GM12874 (cell line): ENCODE measurements at regions not wholly inside any gene's neighbourhood (a gene's known extent, or its start where the extent isn't known, plus 50 kb on each side); places are given as distances from the start of the nearest gene placed in this dataset.

Source experiments
- CTCF ChIP-seq: IDR thresholded peaks from 2 replicates; pipeline ENCODE4 v1.5.1; 2011; ENCODE audit warnings: low read depth, mild to moderate bottlenecking, control low read depth, low read length, moderate library complexity; ENCODE audit not compliant: insufficient read depth

DNA sequence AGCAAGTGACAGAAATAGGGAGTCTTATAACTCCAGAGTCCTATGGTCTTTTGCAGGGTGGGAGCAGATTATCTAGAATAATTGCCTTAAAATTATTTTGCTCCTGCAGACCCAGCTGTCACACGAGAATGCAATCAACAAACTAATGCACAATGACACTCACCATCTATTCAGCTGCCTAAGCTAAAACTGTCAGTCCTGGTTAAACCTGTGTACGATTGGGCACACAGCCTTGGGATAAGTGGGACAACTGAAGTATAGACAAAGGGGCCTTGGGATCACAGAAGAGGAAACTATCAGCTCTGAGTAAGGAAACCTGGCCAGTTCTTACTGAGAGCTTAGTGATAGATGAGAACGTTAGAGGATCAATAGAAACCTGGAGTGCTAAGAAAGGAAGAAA lies 595.9 kb upstream of the KIRREL3 start:
- TF ChIP-seq CTCF, result no peak

- TF ChIP-seq CTCF, result no peak
Measured at GRCh38 chr11:127592371-127592770, 591.8 kb upstream of the KIRREL3 start.

GRCh38 chr11:127590314-127590713 lies 589.7 kb upstream of the KIRREL3 start:
- TF ChIP-seq CTCF, result no peak

DNA sequence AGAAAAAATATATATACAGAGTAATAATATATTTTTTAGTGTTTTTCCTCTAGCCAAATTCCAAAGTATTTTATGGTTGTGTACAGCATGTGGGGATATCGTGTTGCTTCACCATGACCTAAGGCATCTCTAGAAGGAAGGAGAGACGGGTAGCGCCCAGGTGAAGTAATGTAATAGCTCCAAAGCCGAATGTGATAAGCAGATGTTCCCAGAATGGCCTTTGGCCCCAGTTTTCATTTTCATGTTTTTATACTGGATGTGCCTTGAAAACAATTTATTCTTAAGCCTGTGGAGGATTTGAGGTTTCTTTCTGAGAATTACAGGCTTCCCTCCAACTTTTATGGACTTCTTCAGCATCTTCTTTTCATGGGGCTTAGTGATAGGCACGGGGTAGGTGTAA lies 587.9 kb upstream of the KIRREL3 start:
- TF ChIP-seq CTCF, result no peak

DNA sequence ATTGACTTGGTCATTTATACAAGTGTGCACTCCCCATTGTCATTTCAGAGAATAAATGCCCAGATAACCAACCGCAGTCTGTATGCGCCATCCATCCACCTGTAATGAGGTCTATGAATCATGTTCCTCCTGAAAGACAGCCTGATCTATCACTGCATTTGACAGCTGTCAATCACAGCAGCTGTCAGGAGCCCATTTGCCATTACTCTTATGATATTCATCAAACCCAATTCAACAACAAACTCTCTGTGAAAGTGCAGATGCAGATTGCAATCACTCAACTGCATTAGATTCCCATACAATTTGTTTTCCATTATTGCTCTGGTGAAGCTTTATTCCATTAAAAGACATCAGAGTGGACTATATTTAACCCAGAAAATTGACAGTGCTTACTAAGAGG lies 586.9 kb upstream of the KIRREL3 start:
- no peak for TF ChIP-seq CTCF

DNA sequence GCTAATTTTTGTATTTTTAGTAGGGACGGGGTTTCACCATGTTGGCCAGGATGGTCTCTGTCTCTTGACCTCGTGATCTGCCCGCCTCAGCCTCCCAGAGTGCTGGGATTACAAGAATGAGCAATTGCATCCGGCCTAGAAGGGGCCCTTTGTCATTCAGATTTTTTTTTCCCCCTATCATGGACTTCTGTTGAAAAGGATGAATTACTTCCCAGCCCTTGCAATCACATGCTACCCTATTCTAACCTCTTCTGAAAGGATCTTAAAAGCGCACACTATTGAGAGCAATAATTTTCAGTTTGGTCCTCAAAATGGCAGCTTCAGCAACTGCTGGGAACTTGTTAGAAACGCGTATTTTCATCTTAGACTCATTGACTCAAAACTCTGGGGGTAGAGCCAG lies 575.6 kb upstream of the KIRREL3 start:
- no peak for TF ChIP-seq CTCF

- TF ChIP-seq CTCF, result no peak
Measured at GRCh38 chr11:127574478-127574877, 573.9 kb upstream of the KIRREL3 start.

- no peak for TF ChIP-seq CTCF
Measured at GRCh38 chr11:127568891-127569290, 568.3 kb upstream of the KIRREL3 start.
